ENCODE measurements at regions not wholly inside any gene's neighbourhood (a gene's known extent, or its start where the extent isn't known, plus 50 kb on each side); places are given as distances from the start of the nearest gene placed in this dataset.

DNA sequence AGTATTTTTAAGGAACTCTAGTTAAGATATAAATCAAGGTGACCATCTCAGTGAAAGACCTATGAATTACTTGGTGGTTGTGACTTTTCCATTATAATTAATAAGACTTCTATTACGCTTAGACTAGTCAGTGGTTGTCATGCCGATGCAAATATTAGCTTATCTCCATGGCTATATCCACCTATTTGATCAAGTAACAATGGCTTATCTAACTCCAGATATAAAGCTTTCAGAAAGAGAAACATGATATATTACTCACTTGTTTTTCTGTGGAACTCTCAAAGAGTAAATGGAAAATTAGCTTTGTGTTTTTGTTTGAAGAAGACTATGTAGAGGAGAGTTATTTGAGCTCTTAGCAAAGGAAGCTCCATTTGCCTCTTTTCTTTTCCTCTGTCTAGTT is 323.8 kb upstream of the DCN start:
- DNase-seq (ENCODE audit: low read depth, low spot score) = no peak
- H3K4me3 ChIP-seq (ENCODE audit: low read depth, low read length) = no peak overlapping the region
- TF ChIP-seq, protein P1, sequence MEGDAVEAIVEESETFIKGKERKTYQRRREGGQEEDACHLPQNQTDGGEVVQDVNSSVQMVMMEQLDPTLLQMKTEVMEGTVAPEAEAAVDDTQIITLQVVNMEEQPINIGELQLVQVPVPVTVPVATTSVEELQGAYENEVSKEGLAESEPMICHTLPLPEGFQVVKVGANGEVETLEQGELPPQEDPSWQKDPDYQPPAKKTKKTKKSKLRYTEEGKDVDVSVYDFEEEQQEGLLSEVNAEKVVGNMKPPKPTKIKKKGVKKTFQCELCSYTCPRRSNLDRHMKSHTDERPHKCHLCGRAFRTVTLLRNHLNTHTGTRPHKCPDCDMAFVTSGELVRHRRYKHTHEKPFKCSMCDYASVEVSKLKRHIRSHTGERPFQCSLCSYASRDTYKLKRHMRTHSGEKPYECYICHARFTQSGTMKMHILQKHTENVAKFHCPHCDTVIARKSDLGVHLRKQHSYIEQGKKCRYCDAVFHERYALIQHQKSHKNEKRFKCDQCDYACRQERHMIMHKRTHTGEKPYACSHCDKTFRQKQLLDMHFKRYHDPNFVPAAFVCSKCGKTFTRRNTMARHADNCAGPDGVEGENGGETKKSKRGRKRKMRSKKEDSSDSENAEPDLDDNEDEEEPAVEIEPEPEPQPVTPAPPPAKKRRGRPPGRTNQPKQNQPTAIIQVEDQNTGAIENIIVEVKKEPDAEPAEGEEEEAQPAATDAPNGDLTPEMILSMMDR (IDR thresholded peaks at IDR 0.05; ENCODE audit: low read depth, low read length) = no peak
- in situ Hi-C loops (cut with HindIII; ENCODE audit: low sequenced_read_pairs) = no loop called here

GRCh38 chr12:91505006-91505405 is 322.4 kb upstream of the DCN start:
- in situ Hi-C loops (cut with HindIII; ENCODE audit: low sequenced_read_pairs) = no loop called here
- DNase-seq (ENCODE audit: low read depth, low spot score) = no peak
- TF ChIP-seq, protein P1 (IDR thresholded peaks at IDR 0.05; ENCODE audit: low read depth, low read length) = no peak

DNA sequence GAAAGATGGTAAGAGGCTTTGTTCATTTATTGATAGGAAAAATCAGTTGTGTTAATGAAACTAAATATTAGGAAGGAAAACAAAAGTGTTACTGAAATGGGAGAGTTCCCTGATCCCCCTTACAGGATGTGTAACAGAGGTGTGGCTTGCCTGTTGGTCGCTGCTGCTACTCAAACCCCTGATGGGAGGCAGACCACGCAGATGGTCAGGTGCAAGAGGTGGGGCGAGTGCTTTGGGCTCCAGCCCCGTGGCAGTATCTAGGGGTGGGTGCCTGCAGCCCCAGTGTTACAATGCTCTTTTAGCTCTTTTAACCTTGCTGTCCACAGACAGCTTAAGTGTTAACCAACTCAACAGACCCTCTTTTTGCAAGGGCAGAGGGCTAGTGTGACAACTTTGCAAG is 319.6 kb upstream of the DCN start:
- in situ Hi-C loops (cut with HindIII; ENCODE audit: low sequenced_read_pairs) = no loop called here
- DNase-seq (ENCODE audit: low read depth, low spot score) = no peak
- H3K4me3 ChIP-seq (ENCODE audit: low read depth, low read length) = no peak overlapping the region
- TF ChIP-seq, protein P1 (IDR thresholded peaks at IDR 0.05; ENCODE audit: low read depth, low read length) = no peak

More at GRCh38 chr12:91505006-91505405, 322.4 kb upstream of the DCN start:
- H3K4me3 ChIP-seq (ENCODE audit: low read depth, low read length) = no peak overlapping the region

DNA sequence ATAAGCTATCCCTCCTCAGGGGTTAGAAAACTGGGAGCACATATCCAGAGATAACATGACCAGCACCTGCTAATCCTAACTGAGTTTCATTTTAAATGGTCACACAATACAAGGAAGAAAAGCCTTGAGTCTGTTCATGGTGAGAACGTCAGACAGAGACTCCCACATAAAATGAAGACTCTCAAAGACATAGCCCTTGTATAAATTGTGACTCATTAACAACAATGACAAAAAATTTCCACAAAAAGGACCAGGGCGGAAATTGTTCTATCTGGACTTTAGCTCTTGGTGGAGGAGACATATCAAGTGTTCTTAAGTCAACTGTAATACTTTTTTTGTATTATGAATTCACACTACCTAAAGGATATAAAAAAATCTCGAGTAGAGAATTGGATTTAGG is 313.7 kb upstream of the DCN start:
- no peak for DNase-seq (ENCODE audit: low read depth, low spot score)
- in situ Hi-C loops (cut with HindIII; ENCODE audit: low sequenced_read_pairs) = no loop called here

GRCh38 chr12:91493308-91493707 is 310.7 kb upstream of the DCN start:
- TF ChIP-seq, protein P1 (IDR thresholded peaks at IDR 0.05; ENCODE audit: low read depth, low read length) = no peak
- no peak overlapping the region for H3K4me3 ChIP-seq (ENCODE audit: low read depth, low read length)
- in situ Hi-C loops (cut with HindIII; ENCODE audit: low sequenced_read_pairs) = no loop called here
- no peak for DNase-seq (ENCODE audit: low read depth, low spot score)

More for the DNA sequence above, 313.7 kb upstream of the DCN start:
- no peak overlapping the region for H3K4me3 ChIP-seq (ENCODE audit: low read depth, low read length)
- TF ChIP-seq, protein P1 (IDR thresholded peaks at IDR 0.05; ENCODE audit: low read depth, low read length) = no peak

DNA sequence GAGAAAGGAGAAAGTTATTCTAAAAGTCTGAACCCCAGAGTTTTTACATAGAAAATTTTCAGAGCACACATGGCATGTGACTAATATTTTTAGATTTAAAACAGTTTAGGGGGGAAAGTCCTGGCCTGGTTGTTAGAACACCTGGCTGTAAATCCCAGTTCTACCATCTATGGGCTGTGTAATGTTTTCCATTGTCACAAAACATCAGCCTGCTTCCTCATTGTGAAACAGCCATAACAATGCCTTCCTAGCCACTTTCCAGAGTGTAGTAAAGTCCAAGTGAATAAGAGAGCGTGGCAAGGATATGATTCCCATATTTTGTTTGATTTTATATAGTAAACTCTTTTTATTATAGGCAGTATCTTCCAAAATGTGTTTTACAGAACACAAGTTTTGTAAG is 310.0 kb upstream of the DCN start:
- no peak overlapping the region for H3K4me3 ChIP-seq (ENCODE audit: low read depth, low read length)
- TF ChIP-seq, protein P1 (IDR thresholded peaks at IDR 0.05; ENCODE audit: low read depth, low read length) = no peak
- in situ Hi-C loops (cut with HindIII; ENCODE audit: low sequenced_read_pairs) = no loop called here
- no peak for DNase-seq (ENCODE audit: low read depth, low spot score)
